Psoas muscle (tissue), 7 donors: ENCODE measurements at regions not wholly inside any gene's neighbourhood (a gene's known extent, or its start where the extent isn't known, plus 50 kb on each side); places are given as distances from the start of the nearest gene placed in this dataset.

Experiments
- ATAC-seq, 4 donors: fragments of 200-7000 bp; cut with Tn5 transposase; one replicate each; pipeline ENCODE4 v1.9.1; 2020; ENCODE audit warnings: moderate library complexity in 3 of 4, mild to moderate bottlenecking in 2 of 4
- DNase-seq, 2 donors: peaks; one replicate each; pipeline ENCODE4 v3.0.0-alpha.2; 2020
- H3K27ac ChIP-seq: fragments of 200-600 bp; one replicate; pipeline ENCODE4 v1.8.0; 2022
- H3K27me3 ChIP-seq, 3 donors: fragments of 200-600 bp in 1 of 3; one replicate each; pipeline versions ENCODE4 v1.6.1 to v1.8.0; 2013 to 2022; ENCODE audit warnings: low read length in 2 of 3, mild to moderate bottlenecking in 2 of 3, moderate library complexity in 1 of 3; ENCODE audit not compliant: insufficient read depth in 3 of 3
- H3K36me3 ChIP-seq, 2 donors: fragments of 200-600 bp in 1 of 2; one replicate each; pipeline versions ENCODE4 v1.6.1 to v1.8.0; 2013 to 2022; ENCODE audit warnings: low read depth in 1 of 2, mild to moderate bottlenecking in 1 of 2, moderate library complexity in 1 of 2; ENCODE audit not compliant: insufficient read depth in 1 of 2
- H3K4me1 ChIP-seq: fragments of 200-600 bp; one replicate; pipeline ENCODE4 v1.8.0; 2022
- H3K4me3 ChIP-seq: fragments of 200-600 bp; one replicate; pipeline ENCODE4 v1.8.0; 2022; ENCODE audit warnings: mild to moderate bottlenecking
- H3K9me3 ChIP-seq: fragments of 200-600 bp; one replicate; pipeline ENCODE4 v1.8.0; 2022
- CTCF ChIP-seq: fragments of 200-600 bp; IDR thresholded peaks from one replicate; pipeline ENCODE4 v1.8.0; 2022; ENCODE audit warnings: antibody characterized with exemption
- WGBS, 3 donors: extraction: QIAGEN DNeasy Blood & Tissue Kit; methylation state at CpG; one replicate each; pipeline versions ENCODE4 v1.1.6 to v1.1.7; 2013; 5-methylcytosine and 5-hydroxymethylcytosine counted together
- intact Hi-C, 2 donors: fragments of 100-400 bp; cut with DNase I; formaldehyde crosslinking; loops; one replicate each; pipeline versions ENCODE4 v1.11.0 to v1.14.2; 2022
- donor health status: healthy with polysubstance abuse.
- donor health status: DM: no; HTN: no; CAD: no; lungs with moderate emphysema.
- donor health status: Bipolar disorder and iron deficiency.
- donor health status: healthy.
- donor health status: DM: yes; HTN: yes; CAD: no.
- donor health status: DM: no; HTN: no; CAD: no.
- donor health status: DM: yes; HTN: yes; CAD: no.

GRCh38 chrX:40395102-40395501 is 185.7 kb upstream of the ATP6AP2 start:
- TF ChIP-seq CTCF, result no peak
- Histone ChIP-seq H3K9me3 (peaks cover 5% of the 10 kb centered on the region), H3K4me1 (no peaks in the 10 kb centered on the region), H3K27ac (no peak overlapping the region), H3K36me3 (no peaks in the 10 kb centered on the region), H3K4me3 (no peak overlapping the region), H3K27me3 (peaks cover 0 to 4% (median 0%) of the 10 kb centered on the region in 3 donors)
- DNase-seq, result no peak
- 74 to 89% (median 83%) methylated on average over 2 of the region's 2 CpGs for WGBS, 3 donors
- intact Hi-C loops, result no loop called here
- no peak for ATAC-seq

- Histone ChIP-seq H3K4me3 (no peak overlapping the region), H3K27ac (no peak overlapping the region), H3K9me3 (peaks cover 5% of the 10 kb centered on the region), H3K27me3 (peaks cover 0 to 4% (median 0%) of the 10 kb centered on the region in 3 donors), H3K36me3 (no peaks in the 10 kb centered on the region), H3K4me1 (no peaks in the 10 kb centered on the region)
- no peak for TF ChIP-seq CTCF
- WGBS, 3 donors, result 91 to 100% (median 93%) methylated on average over 3 to 5 of the region's 5 CpGs
- ATAC-seq (no peak), DNase-seq (no peak)
- intact Hi-C loops, result no loop called here
Measured at GRCh38 chrX:40394302-40394701, 186.5 kb upstream of the ATP6AP2 start.

- intact Hi-C loops, result no loop called here
- no peaks in the 10 kb centered on the region for H3K36me3 ChIP-seq
Measured at GRCh38 chrX:40392599-40392998, 188.2 kb upstream of the ATP6AP2 start.

DNA sequence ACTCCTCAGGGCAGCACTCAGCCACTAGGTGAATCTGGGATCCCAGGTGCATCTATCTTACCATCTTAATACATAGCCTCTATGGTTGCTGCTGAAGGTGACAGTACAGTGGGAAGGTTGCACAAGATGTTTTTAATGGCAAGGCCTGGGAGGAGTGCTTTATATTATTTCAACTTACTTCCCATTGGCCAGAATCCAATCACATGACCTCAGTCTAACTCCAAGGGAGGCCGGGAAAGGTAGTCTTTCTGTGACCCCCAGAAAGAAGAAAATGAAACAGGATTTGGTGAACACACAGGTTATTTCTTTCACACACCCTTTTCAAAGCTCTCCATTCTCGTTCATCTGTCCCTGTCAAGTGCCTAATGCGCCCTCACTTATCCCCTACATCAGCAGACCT is 189.1 kb upstream of the ATP6AP2 start:
- Histone ChIP-seq H3K36me3 (no peaks in the 10 kb centered on the region), H3K9me3 (no peaks in the 10 kb centered on the region), H3K27ac (no peak overlapping the region), H3K27me3 (peaks cover 0 to 4% (median 0%) of the 10 kb centered on the region in 3 donors), H3K4me1 (no peaks in the 10 kb centered on the region), H3K4me3 (no peak overlapping the region)
- 58 to 93% (median 62%) methylated on average over 3 of the region's 3 CpGs for WGBS, 3 donors
- DNase-seq, result no peak
- no peak for TF ChIP-seq CTCF
- intact Hi-C loops, result no loop called here
- no peak for ATAC-seq

More at GRCh38 chrX:40392599-40392998, 188.2 kb upstream of the ATP6AP2 start:
- ATAC-seq, result no peak
- Histone ChIP-seq H3K4me1 (no peaks in the 10 kb centered on the region), H3K27me3 (peaks cover 0 to 4% (median 0%) of the 10 kb centered on the region in 3 donors), H3K9me3 (peaks cover 4% of the 10 kb centered on the region), H3K27ac (no peak overlapping the region), H3K4me3 (no peak overlapping the region)
- no peak for TF ChIP-seq CTCF
- DNase-seq, result no peak
- WGBS, 3 donors, result 63 to 76% (median 71%) methylated on average over 2 of the region's 2 CpGs

DNA sequence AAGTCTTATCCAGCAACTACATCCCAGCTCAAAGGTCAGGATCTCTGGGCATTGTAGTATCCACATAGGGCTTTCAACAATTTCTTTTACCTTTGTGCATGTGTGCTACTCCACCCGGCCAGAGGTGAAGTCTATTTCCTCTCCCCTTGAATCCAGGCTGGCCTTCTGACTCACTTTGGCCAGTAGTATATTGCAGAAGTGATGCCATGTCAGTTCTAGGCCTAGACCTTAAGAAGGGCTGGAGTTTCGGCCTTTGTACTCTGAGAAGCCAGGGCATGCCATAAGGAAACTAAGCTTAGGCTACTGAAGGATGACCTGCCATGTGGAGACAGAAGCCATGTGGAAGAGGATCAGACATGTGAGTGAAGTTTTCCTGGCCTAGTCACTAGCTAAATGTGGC is 191.2 kb upstream of the ATP6AP2 start:
- 72 to 87% (median 77%) methylated on average over 2 of the region's 2 CpGs for WGBS, 3 donors
- no peak for TF ChIP-seq CTCF
- Histone ChIP-seq H3K27me3 (no peaks in the 10 kb centered on the region), H3K4me1 (no peaks in the 10 kb centered on the region), H3K36me3 (no peaks in the 10 kb centered on the region), H3K4me3 (no peak overlapping the region), H3K9me3 (no peaks in the 10 kb centered on the region), H3K27ac (no peak overlapping the region)
- DNase-seq, result no peak
- intact Hi-C loops, result no loop called here
- no peak for ATAC-seq
